Ishikawa (cell line): ENCODE measurements at regions not wholly inside any gene's neighbourhood (a gene's known extent, or its start where the extent isn't known, plus 50 kb on each side); places are given as distances from the start of the nearest gene placed in this dataset.

ENCODE experiments used
- CEBPB ChIP-seq: IDR thresholded peaks from 2 replicates; pipeline ENCODE4 v1.6.1; 2012
- CREB1 ChIP-seq: IDR thresholded peaks from 2 replicates; pipeline ENCODE4 v1.6.1; 2012; ENCODE audit warnings: low read depth
- EGR1 ChIP-seq: IDR thresholded peaks from 2 replicates; pipeline ENCODE4 v1.6.1; 2012
- EP300 ChIP-seq: IDR thresholded peaks from 2 replicates; pipeline ENCODE4 v1.6.1; 2012; ENCODE audit warnings: borderline replicate concordance
- FOXM1 ChIP-seq: IDR thresholded peaks from 2 replicates; pipeline ENCODE4 v1.6.1; 2012; ENCODE audit warnings: low read depth, borderline replicate concordance
- NFIC ChIP-seq: IDR thresholded peaks from 2 replicates; pipeline ENCODE4 v1.6.1; 2012
- RAD21 ChIP-seq: IDR thresholded peaks from 2 replicates; pipeline ENCODE4 v1.6.1; 2012; ENCODE audit warnings: low read depth
- TAF1 ChIP-seq: IDR thresholded peaks from 2 replicates; pipeline ENCODE4 v1.6.1; 2012; ENCODE audit warnings: low read depth, mild to moderate bottlenecking
- TCF12 ChIP-seq: IDR thresholded peaks from 2 replicates; pipeline ENCODE4 v1.6.1; 2012; ENCODE audit warnings: low read depth
- TEAD4 ChIP-seq: IDR thresholded peaks from 2 replicates; pipeline ENCODE4 v1.6.1; 2012
- YY1 ChIP-seq: IDR thresholded peaks from 2 replicates; pipeline ENCODE4 v1.6.1; 2012; ENCODE audit warnings: low read depth
- ZBTB7A ChIP-seq: IDR thresholded peaks from 2 replicates; pipeline ENCODE4 v1.6.1; 2012; ENCODE audit warnings: low read depth
- TF ChIP-seq, protein P1 (sequence below): IDR thresholded peaks from 2 replicates; pipeline ENCODE4 v1.6.1; 2012
- TF ChIP-seq, protein P2 (sequence below): IDR thresholded peaks from 2 replicates; pipeline ENCODE4 v1.6.1; 2012; ENCODE audit warnings: low read depth, mild to moderate bottlenecking
- TF ChIP-seq, protein P3 (sequence below): IDR thresholded peaks from 2 replicates; pipeline ENCODE4 v1.6.1; 2012

- TF ChIP-seq, protein P1, sequence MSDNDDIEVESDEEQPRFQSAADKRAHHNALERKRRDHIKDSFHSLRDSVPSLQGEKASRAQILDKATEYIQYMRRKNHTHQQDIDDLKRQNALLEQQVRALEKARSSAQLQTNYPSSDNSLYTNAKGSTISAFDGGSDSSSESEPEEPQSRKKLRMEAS, result no peak
- TF ChIP-seq EP300 (no peak), RAD21 (no peak), ZBTB7A (no peak), CEBPB (no peak), CREB1 (no peak), EGR1 (no peak), TAF1 (no peak), NFIC (no peak), TEAD4 (no peak), TCF12 (no peak), FOXM1 (no peak)
- TF ChIP-seq, protein P2, sequence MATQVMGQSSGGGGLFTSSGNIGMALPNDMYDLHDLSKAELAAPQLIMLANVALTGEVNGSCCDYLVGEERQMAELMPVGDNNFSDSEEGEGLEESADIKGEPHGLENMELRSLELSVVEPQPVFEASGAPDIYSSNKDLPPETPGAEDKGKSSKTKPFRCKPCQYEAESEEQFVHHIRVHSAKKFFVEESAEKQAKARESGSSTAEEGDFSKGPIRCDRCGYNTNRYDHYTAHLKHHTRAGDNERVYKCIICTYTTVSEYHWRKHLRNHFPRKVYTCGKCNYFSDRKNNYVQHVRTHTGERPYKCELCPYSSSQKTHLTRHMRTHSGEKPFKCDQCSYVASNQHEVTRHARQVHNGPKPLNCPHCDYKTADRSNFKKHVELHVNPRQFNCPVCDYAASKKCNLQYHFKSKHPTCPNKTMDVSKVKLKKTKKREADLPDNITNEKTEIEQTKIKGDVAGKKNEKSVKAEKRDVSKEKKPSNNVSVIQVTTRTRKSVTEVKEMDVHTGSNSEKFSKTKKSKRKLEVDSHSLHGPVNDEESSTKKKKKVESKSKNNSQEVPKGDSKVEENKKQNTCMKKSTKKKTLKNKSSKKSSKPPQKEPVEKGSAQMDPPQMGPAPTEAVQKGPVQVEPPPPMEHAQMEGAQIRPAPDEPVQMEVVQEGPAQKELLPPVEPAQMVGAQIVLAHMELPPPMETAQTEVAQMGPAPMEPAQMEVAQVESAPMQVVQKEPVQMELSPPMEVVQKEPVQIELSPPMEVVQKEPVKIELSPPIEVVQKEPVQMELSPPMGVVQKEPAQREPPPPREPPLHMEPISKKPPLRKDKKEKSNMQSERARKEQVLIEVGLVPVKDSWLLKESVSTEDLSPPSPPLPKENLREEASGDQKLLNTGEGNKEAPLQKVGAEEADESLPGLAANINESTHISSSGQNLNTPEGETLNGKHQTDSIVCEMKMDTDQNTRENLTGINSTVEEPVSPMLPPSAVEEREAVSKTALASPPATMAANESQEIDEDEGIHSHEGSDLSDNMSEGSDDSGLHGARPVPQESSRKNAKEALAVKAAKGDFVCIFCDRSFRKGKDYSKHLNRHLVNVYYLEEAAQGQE, result no peak
- TF ChIP-seq, protein P3, sequence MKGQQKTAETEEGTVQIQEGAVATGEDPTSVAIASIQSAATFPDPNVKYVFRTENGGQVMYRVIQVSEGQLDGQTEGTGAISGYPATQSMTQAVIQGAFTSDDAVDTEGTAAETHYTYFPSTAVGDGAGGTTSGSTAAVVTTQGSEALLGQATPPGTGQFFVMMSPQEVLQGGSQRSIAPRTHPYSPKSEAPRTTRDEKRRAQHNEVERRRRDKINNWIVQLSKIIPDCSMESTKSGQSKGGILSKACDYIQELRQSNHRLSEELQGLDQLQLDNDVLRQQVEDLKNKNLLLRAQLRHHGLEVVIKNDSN, result no peak
These were observed 183.5 kb upstream of the PARD3B start for GRCh38 chr2:204361738-204362137.

- TF ChIP-seq EP300, result no peak
These were observed 182.7 kb upstream of the PARD3B start for GRCh38 chr2:204362581-204362980.

GRCh38 chr2:204363513-204363912 is 181.8 kb upstream of the PARD3B start:
- TF ChIP-seq, protein P3, result no peak
- TF ChIP-seq TEAD4, result no peak
- TF ChIP-seq CREB1, result no peak
- TF ChIP-seq FOXM1, result no peak
- TF ChIP-seq, protein P2, result no peak
- TF ChIP-seq CEBPB, result no peak
- no peak for TF ChIP-seq ZBTB7A
- TF ChIP-seq NFIC, result no peak
- TF ChIP-seq EP300, result no peak
- TF ChIP-seq RAD21, result no peak
- TF ChIP-seq EGR1, result no peak
- TF ChIP-seq, protein P1, result no peak
- no peak for TF ChIP-seq YY1
- no peak for TF ChIP-seq TAF1

DNA sequence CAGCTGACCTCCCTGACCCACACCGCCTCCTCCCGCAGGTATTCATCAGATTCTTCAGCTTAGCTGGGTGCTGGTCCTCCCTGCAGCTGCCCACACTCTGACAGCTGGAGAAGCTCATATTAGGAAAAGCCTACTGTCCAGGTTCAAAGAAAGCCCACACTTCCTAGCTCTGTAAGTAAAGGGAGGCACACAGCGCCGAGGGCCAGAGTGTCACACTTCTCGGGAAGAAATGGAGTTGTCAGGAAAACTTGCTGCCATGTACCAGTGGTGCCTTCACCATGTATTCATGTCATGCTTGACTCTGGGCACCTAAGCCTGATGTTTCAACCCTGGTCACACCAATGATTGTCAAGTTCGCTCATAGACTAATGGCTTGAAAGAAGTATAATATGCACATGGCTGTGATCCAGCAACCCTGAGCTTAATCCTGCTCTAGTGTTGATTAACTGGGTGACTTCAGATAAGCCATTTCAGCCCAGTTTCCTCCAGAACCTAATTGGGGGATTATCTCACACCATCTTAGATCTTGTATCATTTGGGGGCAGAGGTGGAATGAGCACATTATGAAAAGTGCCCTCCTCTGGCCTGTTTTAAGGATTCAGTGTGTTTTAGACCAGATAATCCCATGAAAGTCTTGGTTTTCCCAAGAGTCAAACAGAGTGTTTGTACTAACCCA is 180.3 kb upstream of the PARD3B start:
- TF ChIP-seq TCF12 (no peak), ZBTB7A (no peak), EP300 (no peak), TAF1 (no peak), EGR1 (no peak), FOXM1 (no peak), RAD21 (no peak), NFIC (no peak), YY1 (no peak), CREB1 (no peak), CEBPB (no peak), TEAD4 (no peak)
- TF ChIP-seq, protein P2, result no peak
- TF ChIP-seq, protein P1, result no peak

GRCh38 chr2:204365811-204366210 is 179.5 kb upstream of the PARD3B start:
- TF ChIP-seq TAF1, result no peak
